ENCODE measurements at regions not wholly inside any gene's neighbourhood (a gene's known extent, or its start where the extent isn't known, plus 50 kb on each side); places are given as distances from the start of the nearest gene placed in this dataset.

GRCh38 chr11:45035413-45035812 is 84.7 kb upstream of the TP53I11 start:
- peaks cover 0 to 7% (median 0%) of the 10 kb centered on the region in 5 donors for H3K27me3 ChIP-seq (ENCODE audit: control insufficient read depth in 5 of 5, insufficient read depth in 4 of 5, low read length in 5 of 5)
- H3K36me3 ChIP-seq (ENCODE audit: control insufficient read depth in 5 of 5, insufficient read depth in 5 of 5, low read length in 5 of 5): no peaks in the 10 kb centered on the region
- H3K4me1 ChIP-seq (ENCODE audit: control insufficient read depth in 5 of 5, insufficient read depth in 5 of 5, low read length in 5 of 5): peaks cover 0 to 23% (median 0%) of the 10 kb centered on the region in 5 donors
- H3K4me3 ChIP-seq (ENCODE audit: low read depth in 1 of 5, low read length in 5 of 5): no peak overlapping the region
- H3K27ac ChIP-seq (ENCODE audit: low read depth, low read length): no peak overlapping the region
- H3K9me3 ChIP-seq (ENCODE audit: control insufficient read depth in 5 of 5, low read length in 5 of 5): peaks cover 3 to 16% (median 12%) of the 10 kb centered on the region in 5 donors
- H3K9ac ChIP-seq (ENCODE audit: low read length in 5 of 5): no peak overlapping the region

- no peak overlapping the region for H3K27ac ChIP-seq (ENCODE audit: low read depth, low read length)
- peaks cover 3 to 16% (median 12%) of the 10 kb centered on the region in 5 donors for H3K9me3 ChIP-seq (ENCODE audit: control insufficient read depth in 5 of 5, low read length in 5 of 5)
- H3K36me3 ChIP-seq (ENCODE audit: control insufficient read depth in 5 of 5, insufficient read depth in 5 of 5, low read length in 5 of 5): no peaks in the 10 kb centered on the region
- H3K4me1 ChIP-seq (ENCODE audit: control insufficient read depth in 5 of 5, insufficient read depth in 5 of 5, low read length in 5 of 5): peaks cover 0 to 23% (median 0%) of the 10 kb centered on the region in 5 donors
- no peak overlapping the region for H3K4me3 ChIP-seq (ENCODE audit: low read depth in 1 of 5, low read length in 5 of 5)
- H3K9ac ChIP-seq (ENCODE audit: low read length in 5 of 5): no peak overlapping the region
- H3K27me3 ChIP-seq (ENCODE audit: control insufficient read depth in 5 of 5, insufficient read depth in 4 of 5, low read length in 5 of 5): peaks cover 0 to 6% (median 0%) of the 10 kb centered on the region in 5 donors
These were observed 85.3 kb upstream of the TP53I11 start for GRCh38 chr11:45036010-45036409.

GRCh38 chr11:45036733-45037132 is 86.0 kb upstream of the TP53I11 start:
- Histone ChIP-seq H3K27ac (ENCODE audit: low read depth, low read length) (no peak overlapping the region), H3K4me1 (ENCODE audit: control insufficient read depth in 5 of 5, insufficient read depth in 5 of 5, low read length in 5 of 5) (peaks cover 0 to 23% (median 0%) of the 10 kb centered on the region in 5 donors), H3K27me3 (ENCODE audit: control insufficient read depth in 5 of 5, insufficient read depth in 4 of 5, low read length in 5 of 5) (peaks cover 0 to 6% (median 0%) of the 10 kb centered on the region in 5 donors), H3K9ac (ENCODE audit: low read length in 5 of 5) (no peak overlapping the region), H3K4me3 (ENCODE audit: low read depth in 1 of 5, low read length in 5 of 5) (no peak overlapping the region), H3K9me3 (ENCODE audit: control insufficient read depth in 5 of 5, low read length in 5 of 5) (peaks cover 3 to 16% (median 12%) of the 10 kb centered on the region in 5 donors), H3K36me3 (ENCODE audit: control insufficient read depth in 5 of 5, insufficient read depth in 5 of 5, low read length in 5 of 5) (no peaks in the 10 kb centered on the region)

- H3K9ac ChIP-seq (ENCODE audit: low read length in 5 of 5): no peak overlapping the region
- H3K4me1 ChIP-seq (ENCODE audit: control insufficient read depth in 5 of 5, insufficient read depth in 5 of 5, low read length in 5 of 5): peaks cover 0 to 25% (median 5%) of the 10 kb centered on the region in 5 donors
- H3K27me3 ChIP-seq (ENCODE audit: control insufficient read depth in 5 of 5, insufficient read depth in 4 of 5, low read length in 5 of 5): peaks cover 0 to 4% (median 0%) of the 10 kb centered on the region in 5 donors
- no peaks in the 10 kb centered on the region for H3K36me3 ChIP-seq (ENCODE audit: control insufficient read depth in 5 of 5, insufficient read depth in 5 of 5, low read length in 5 of 5)
- no peak overlapping the region for H3K27ac ChIP-seq (ENCODE audit: low read depth, low read length)
- peaks cover 3 to 16% (median 12%) of the 10 kb centered on the region in 5 donors for H3K9me3 ChIP-seq (ENCODE audit: control insufficient read depth in 5 of 5, low read length in 5 of 5)
- no peak overlapping the region for H3K4me3 ChIP-seq (ENCODE audit: low read depth in 1 of 5, low read length in 5 of 5)
These were observed 86.8 kb upstream of the TP53I11 start for GRCh38 chr11:45037434-45038005.

- Histone ChIP-seq H3K27ac (ENCODE audit: low read depth, low read length) (no peak overlapping the region), H3K27me3 (ENCODE audit: control insufficient read depth in 5 of 5, insufficient read depth in 4 of 5, low read length in 5 of 5) (peaks cover 0 to 3% (median 0%) of the 10 kb centered on the region in 5 donors), H3K4me1 (ENCODE audit: control insufficient read depth in 5 of 5, insufficient read depth in 5 of 5, low read length in 5 of 5) (peaks cover 5 to 29% (median 13%) of the 10 kb centered on the region in 5 donors), H3K4me3 (ENCODE audit: low read depth in 1 of 5, low read length in 5 of 5) (no peak overlapping the region), H3K9ac (ENCODE audit: low read length in 5 of 5) (no peak overlapping the region), H3K36me3 (ENCODE audit: control insufficient read depth in 5 of 5, insufficient read depth in 5 of 5, low read length in 5 of 5) (no peaks in the 10 kb centered on the region), H3K9me3 (ENCODE audit: control insufficient read depth in 5 of 5, low read length in 5 of 5) (peaks cover 3 to 16% (median 12%) of the 10 kb centered on the region in 5 donors)
These were observed 88.2 kb upstream of the TP53I11 start for GRCh38 chr11:45038923-45039322.

GRCh38 chr11:45041596-45041995 is 90.9 kb upstream of the TP53I11 start:
- Histone ChIP-seq H3K9me3 (ENCODE audit: control insufficient read depth in 5 of 5, low read length in 5 of 5) (peaks cover 3 to 16% (median 12%) of the 10 kb centered on the region in 5 donors), H3K4me3 (ENCODE audit: low read depth in 1 of 5, low read length in 5 of 5) (no peak overlapping the region), H3K9ac (ENCODE audit: low read length in 5 of 5) (no peak overlapping the region), H3K36me3 (ENCODE audit: control insufficient read depth in 5 of 5, insufficient read depth in 5 of 5, low read length in 5 of 5) (no peaks in the 10 kb centered on the region), H3K27me3 (ENCODE audit: control insufficient read depth in 5 of 5, insufficient read depth in 4 of 5, low read length in 5 of 5) (peaks cover 0 to 2% (median 0%) of the 10 kb centered on the region in 5 donors), H3K4me1 (ENCODE audit: control insufficient read depth in 5 of 5, insufficient read depth in 5 of 5, low read length in 5 of 5) (peaks cover 7 to 42% (median 29%) of the 10 kb centered on the region in 5 donors), H3K27ac (ENCODE audit: low read depth, low read length) (no peak overlapping the region)

GRCh38 chr11:45042560-45042959 is 91.9 kb upstream of the TP53I11 start:
- peak overlapping the region in 1 of 5 donors; percentile 38 for H3K9ac ChIP-seq (ENCODE audit: low read length in 5 of 5)
- no peak overlapping the region for H3K27ac ChIP-seq (ENCODE audit: low read depth, low read length)

GRCh38 chr11:45043755-45044475 is 93.2 kb upstream of the TP53I11 start:
- H3K4me1 ChIP-seq (ENCODE audit: control insufficient read depth in 5 of 5, insufficient read depth in 5 of 5, low read length in 5 of 5): peaks cover 16 to 61% (median 43%) of the 10 kb centered on the region in 5 donors
- no peak overlapping the region for H3K27ac ChIP-seq (ENCODE audit: low read depth, low read length)
- H3K27me3 ChIP-seq (ENCODE audit: control insufficient read depth in 5 of 5, insufficient read depth in 4 of 5, low read length in 5 of 5): peaks cover 0 to 9% (median 0%) of the 10 kb centered on the region in 5 donors
- H3K36me3 ChIP-seq (ENCODE audit: control insufficient read depth in 5 of 5, insufficient read depth in 5 of 5, low read length in 5 of 5): no peaks in the 10 kb centered on the region
- peaks cover 3 to 10% (median 7%) of the 10 kb centered on the region in 5 donors for H3K9me3 ChIP-seq (ENCODE audit: control insufficient read depth in 5 of 5, low read length in 5 of 5)
- no peak overlapping the region for H3K4me3 ChIP-seq (ENCODE audit: low read depth in 1 of 5, low read length in 5 of 5)
- no peak overlapping the region for H3K9ac ChIP-seq (ENCODE audit: low read length in 5 of 5)

More at GRCh38 chr11:45042560-45042959, 91.9 kb upstream of the TP53I11 start:
- H3K4me1 ChIP-seq (ENCODE audit: control insufficient read depth in 5 of 5, insufficient read depth in 5 of 5, low read length in 5 of 5): peaks cover 10 to 50% (median 33%) of the 10 kb centered on the region in 5 donors
- H3K4me3 ChIP-seq (ENCODE audit: low read depth in 1 of 5, low read length in 5 of 5): no peak overlapping the region
- H3K9me3 ChIP-seq (ENCODE audit: control insufficient read depth in 5 of 5, low read length in 5 of 5): peaks cover 3 to 16% (median 12%) of the 10 kb centered on the region in 5 donors
- H3K36me3 ChIP-seq (ENCODE audit: control insufficient read depth in 5 of 5, insufficient read depth in 5 of 5, low read length in 5 of 5): no peaks in the 10 kb centered on the region
- H3K27me3 ChIP-seq (ENCODE audit: control insufficient read depth in 5 of 5, insufficient read depth in 4 of 5, low read length in 5 of 5): peaks cover 0 to 3% (median 0%) of the 10 kb centered on the region in 5 donors

- H3K9me3 ChIP-seq (ENCODE audit: control insufficient read depth in 5 of 5, low read length in 5 of 5): no peaks in the 10 kb centered on the region
- H3K4me3 ChIP-seq (ENCODE audit: low read depth in 1 of 5, low read length in 5 of 5): peak overlapping the region in 1 of 5 donors; percentile 35
- H3K27ac ChIP-seq (ENCODE audit: low read depth, low read length): peak overlapping the region; percentile 69
- peaks cover 16 to 70% (median 49%) of the 10 kb centered on the region in 5 donors for H3K4me1 ChIP-seq (ENCODE audit: control insufficient read depth in 5 of 5, insufficient read depth in 5 of 5, low read length in 5 of 5)
- peaks cover 0 to 14% (median 0%) of the 10 kb centered on the region in 5 donors for H3K27me3 ChIP-seq (ENCODE audit: control insufficient read depth in 5 of 5, insufficient read depth in 4 of 5, low read length in 5 of 5)
- no peaks in the 10 kb centered on the region for H3K36me3 ChIP-seq (ENCODE audit: control insufficient read depth in 5 of 5, insufficient read depth in 5 of 5, low read length in 5 of 5)
- peak overlapping the region in 1 of 5 donors; percentile 50 for H3K9ac ChIP-seq (ENCODE audit: low read length in 5 of 5)
These were observed 95.2 kb upstream of the TP53I11 start for GRCh38 chr11:45045683-45046471.

Data from subcutaneous abdominal adipose tissue (tissue), 5 donors.